ENCODE measurements at regions not wholly inside any gene's neighbourhood (a gene's known extent, or its start where the extent isn't known, plus 50 kb on each side); places are given as distances from the start of the nearest gene placed in this dataset.

GRCh38 chr9:134235366-134235765, 71.0 kb upstream of the RNU6ATAC start:
- Mint-ChIP-seq H3K27ac (no peak overlapping the region), H3K9me3 (no peaks in the 10 kb centered on the region), H3K4me3 (no peak overlapping the region), H3K27me3 (no peaks in the 10 kb centered on the region), H3K4me1 (no peaks in the 10 kb centered on the region), H3K36me3 (no peaks in the 10 kb centered on the region)

GRCh38 chr9:134236001-134236421, 71.6 kb upstream of the RNU6ATAC start:
- no peaks in the 10 kb centered on the region for H3K4me1 Mint-ChIP-seq
- no peaks in the 10 kb centered on the region for H3K36me3 Mint-ChIP-seq
- H3K9me3 Mint-ChIP-seq: no peaks in the 10 kb centered on the region
- no peak overlapping the region for H3K27ac Mint-ChIP-seq
- no peaks in the 10 kb centered on the region for H3K27me3 Mint-ChIP-seq
- H3K4me3 Mint-ChIP-seq: no peak overlapping the region

DNA sequence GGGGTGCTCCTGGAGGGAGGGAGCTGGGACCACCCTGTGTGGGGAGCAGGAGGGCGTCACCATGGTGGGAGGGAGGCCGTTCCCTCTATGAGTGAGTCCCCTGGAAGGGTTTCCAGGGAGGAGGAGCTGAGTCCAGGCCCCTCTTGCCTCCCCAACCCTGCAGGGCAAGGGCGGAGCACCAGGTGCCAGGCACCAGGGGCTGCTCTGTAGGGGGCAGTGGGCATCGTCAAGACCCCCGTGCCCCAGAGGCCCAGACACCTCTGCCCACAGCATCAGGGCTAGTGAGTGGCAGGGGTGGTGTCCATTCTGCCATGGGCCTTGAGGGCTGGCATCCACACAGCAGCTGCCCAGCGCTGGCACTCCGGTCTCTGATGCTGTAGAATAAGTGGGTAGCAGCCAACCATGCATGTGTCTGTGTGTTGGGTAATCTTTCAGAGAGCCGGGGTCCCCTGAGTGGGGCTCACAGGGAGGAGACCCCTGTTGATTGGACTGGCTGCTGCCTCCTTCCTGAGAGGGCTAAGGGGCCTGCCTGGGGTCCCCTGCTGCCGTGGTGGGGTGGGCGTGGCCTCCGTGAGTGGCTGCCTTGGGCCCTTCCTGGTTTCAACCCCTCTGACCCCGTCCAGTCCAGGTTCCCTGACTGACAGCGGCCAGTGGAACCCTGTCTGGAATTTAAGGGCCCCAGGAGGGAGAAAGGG, 72.7 kb upstream of the RNU6ATAC start:
- Mint-ChIP-seq H3K4me1 (no peaks in the 10 kb centered on the region), H3K27ac (no peak overlapping the region), H3K27me3 (no peaks in the 10 kb centered on the region), H3K4me3 (no peak overlapping the region), H3K9me3 (no peaks in the 10 kb centered on the region), H3K36me3 (no peaks in the 10 kb centered on the region)

GRCh38 chr9:134237630-134238265, 73.4 kb upstream of the RNU6ATAC start:
- H3K4me3 Mint-ChIP-seq: no peak overlapping the region
- H3K9me3 Mint-ChIP-seq: no peaks in the 10 kb centered on the region
- peak overlapping the region; percentile 41 for H3K27ac Mint-ChIP-seq
- no peaks in the 10 kb centered on the region for H3K27me3 Mint-ChIP-seq
- peaks cover 5% of the 10 kb centered on the region for H3K4me1 Mint-ChIP-seq
- H3K36me3 Mint-ChIP-seq: no peaks in the 10 kb centered on the region

- Mint-ChIP-seq H3K27ac (peak overlapping the region; percentile 65), H3K9me3 (no peaks in the 10 kb centered on the region), H3K4me1 (peaks cover 17% of the 10 kb centered on the region), H3K27me3 (no peaks in the 10 kb centered on the region), H3K4me3 (no peak overlapping the region), H3K36me3 (no peaks in the 10 kb centered on the region)
Observed at GRCh38 chr9:134239130-134239903, 75.0 kb upstream of the RNU6ATAC start.

GRCh38 chr9:134239939-134240338, 75.6 kb upstream of the RNU6ATAC start:
- Mint-ChIP-seq H3K27me3 (no peaks in the 10 kb centered on the region), H3K9me3 (no peaks in the 10 kb centered on the region), H3K4me3 (no peak overlapping the region), H3K4me1 (peaks cover 23% of the 10 kb centered on the region), H3K36me3 (no peaks in the 10 kb centered on the region), H3K27ac (no peak overlapping the region)

DNA sequence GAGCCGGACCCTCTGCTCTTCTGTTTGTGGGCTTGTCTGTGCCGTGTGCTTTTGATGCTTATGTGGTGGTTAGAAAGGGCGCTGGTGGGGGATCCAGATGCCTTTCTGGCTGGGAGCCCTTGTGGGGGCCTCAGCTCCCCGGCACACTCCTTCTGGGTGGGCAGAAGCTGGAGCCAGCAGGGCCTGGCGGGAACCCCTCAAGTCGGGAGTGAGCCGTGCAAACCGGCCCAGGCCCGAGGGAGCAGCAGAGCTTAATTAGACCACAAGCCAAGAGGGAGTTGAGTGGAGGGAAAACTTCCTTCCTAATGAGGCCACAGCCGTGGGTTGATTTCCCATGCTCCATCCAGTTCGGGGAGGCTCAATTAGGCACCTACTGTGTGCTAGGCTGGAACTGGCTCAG, 76.0 kb upstream of the RNU6ATAC start:
- no peak overlapping the region for H3K4me3 Mint-ChIP-seq
- no peaks in the 10 kb centered on the region for H3K9me3 Mint-ChIP-seq
- H3K27ac Mint-ChIP-seq: no peak overlapping the region
- H3K4me1 Mint-ChIP-seq: peaks cover 25% of the 10 kb centered on the region
- no peaks in the 10 kb centered on the region for H3K27me3 Mint-ChIP-seq
- H3K36me3 Mint-ChIP-seq: no peaks in the 10 kb centered on the region

DNA sequence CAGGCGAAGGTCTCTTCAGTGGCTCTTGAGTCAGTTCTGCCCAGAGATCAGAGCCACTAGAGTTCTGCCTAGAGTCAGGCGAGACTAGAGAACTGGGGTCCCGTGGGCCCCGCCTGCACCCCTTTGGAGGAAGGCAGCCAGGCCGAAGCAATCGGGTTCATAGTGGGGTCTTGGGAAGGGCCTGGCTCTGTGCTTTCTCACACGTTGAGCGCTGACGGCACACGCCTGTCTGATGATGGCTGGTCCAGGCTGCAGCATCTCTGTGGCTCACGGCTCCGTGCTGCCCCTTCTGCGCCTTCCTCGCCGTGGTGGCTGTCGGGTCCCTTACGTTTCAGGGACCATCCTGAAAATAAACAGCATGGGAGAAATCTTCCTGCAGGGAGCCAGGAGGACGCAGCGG, 78.3 kb upstream of the RNU6ATAC start:
- no peaks in the 10 kb centered on the region for H3K36me3 Mint-ChIP-seq
- peaks cover 25% of the 10 kb centered on the region for H3K4me1 Mint-ChIP-seq
- H3K27ac Mint-ChIP-seq: no peak overlapping the region
- no peaks in the 10 kb centered on the region for H3K27me3 Mint-ChIP-seq
- no peaks in the 10 kb centered on the region for H3K9me3 Mint-ChIP-seq
- H3K4me3 Mint-ChIP-seq: no peak overlapping the region

- no peaks in the 10 kb centered on the region for H3K27me3 Mint-ChIP-seq
- H3K9me3 Mint-ChIP-seq: no peaks in the 10 kb centered on the region
- H3K4me1 Mint-ChIP-seq: peaks cover 25% of the 10 kb centered on the region
- no peaks in the 10 kb centered on the region for H3K36me3 Mint-ChIP-seq
- peak overlapping the region; percentile 64 for H3K4me3 Mint-ChIP-seq
- peak overlapping the region; percentile 46 for H3K27ac Mint-ChIP-seq
Observed at GRCh38 chr9:134243778-134244467, 79.6 kb upstream of the RNU6ATAC start.

DNA sequence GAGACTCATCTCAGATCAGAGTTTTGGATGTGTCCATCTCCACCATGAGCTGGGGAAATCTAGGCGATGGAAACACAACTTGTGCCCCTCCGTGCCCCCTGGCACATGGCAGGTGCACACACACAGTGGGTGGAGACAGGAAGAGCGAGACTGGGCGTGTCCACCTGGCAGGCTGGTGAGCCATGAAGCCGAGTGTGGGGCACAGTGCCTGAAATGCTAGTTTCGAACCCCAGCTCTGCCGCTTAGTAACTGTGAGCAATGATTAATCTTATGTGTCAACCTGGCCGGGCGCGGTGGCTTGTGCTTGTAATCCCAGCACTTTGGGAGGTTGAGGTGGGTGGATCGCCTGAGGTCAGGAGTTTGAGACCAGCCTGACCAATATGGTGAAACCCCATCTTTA, 80.8 kb upstream of the RNU6ATAC start:
- Mint-ChIP-seq H3K27me3 (no peaks in the 10 kb centered on the region), H3K9me3 (no peaks in the 10 kb centered on the region), H3K4me1 (peaks cover 25% of the 10 kb centered on the region), H3K4me3 (no peak overlapping the region), H3K36me3 (no peaks in the 10 kb centered on the region), H3K27ac (no peak overlapping the region)

DNA sequence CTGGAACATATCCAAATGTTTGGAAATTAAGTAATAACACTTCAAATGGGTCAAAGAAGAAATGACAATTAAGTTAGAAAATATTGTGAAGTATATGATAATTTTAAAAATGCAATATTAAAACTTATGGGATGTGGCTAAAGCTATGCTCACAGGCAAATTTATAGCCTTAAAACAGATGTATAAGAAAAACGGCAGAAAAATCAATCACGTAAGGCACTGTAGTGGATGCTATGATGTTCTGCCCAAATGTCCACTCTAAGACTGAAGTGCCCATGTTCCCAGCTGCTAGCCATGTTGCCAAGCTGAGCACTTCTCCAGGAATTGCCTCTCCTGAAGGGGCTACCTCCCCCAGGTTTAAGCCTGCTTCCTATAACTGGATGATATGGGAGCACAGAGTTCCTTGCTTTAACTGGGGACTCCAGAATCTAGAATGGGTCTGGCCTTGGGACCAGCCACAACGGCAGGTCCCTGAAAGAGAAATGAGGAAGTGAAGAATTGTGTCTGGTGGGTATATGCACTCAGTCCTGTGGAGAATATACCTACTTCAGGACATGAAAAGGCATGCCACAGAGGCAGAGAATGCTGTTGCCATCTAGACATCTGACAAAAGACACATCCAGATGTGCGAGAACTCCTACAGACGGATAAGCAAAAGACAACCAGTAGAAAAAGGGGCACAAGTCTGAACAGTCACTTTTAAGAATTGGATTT, 78.2 kb upstream of the RXRA start:
- Mint-ChIP-seq H3K27ac (no peak overlapping the region), H3K4me3 (no peak overlapping the region), H3K9me3 (no peaks in the 10 kb centered on the region), H3K4me1 (peaks cover 18% of the 10 kb centered on the region), H3K27me3 (no peaks in the 10 kb centered on the region), H3K36me3 (no peaks in the 10 kb centered on the region)

- Mint-ChIP-seq H3K4me3 (no peak overlapping the region), H3K27ac (no peak overlapping the region), H3K36me3 (no peaks in the 10 kb centered on the region), H3K9me3 (no peaks in the 10 kb centered on the region), H3K27me3 (no peaks in the 10 kb centered on the region), H3K4me1 (no peaks in the 10 kb centered on the region)
Observed at GRCh38 chr9:134251296-134252069, 74.8 kb upstream of the RXRA start.

DNA sequence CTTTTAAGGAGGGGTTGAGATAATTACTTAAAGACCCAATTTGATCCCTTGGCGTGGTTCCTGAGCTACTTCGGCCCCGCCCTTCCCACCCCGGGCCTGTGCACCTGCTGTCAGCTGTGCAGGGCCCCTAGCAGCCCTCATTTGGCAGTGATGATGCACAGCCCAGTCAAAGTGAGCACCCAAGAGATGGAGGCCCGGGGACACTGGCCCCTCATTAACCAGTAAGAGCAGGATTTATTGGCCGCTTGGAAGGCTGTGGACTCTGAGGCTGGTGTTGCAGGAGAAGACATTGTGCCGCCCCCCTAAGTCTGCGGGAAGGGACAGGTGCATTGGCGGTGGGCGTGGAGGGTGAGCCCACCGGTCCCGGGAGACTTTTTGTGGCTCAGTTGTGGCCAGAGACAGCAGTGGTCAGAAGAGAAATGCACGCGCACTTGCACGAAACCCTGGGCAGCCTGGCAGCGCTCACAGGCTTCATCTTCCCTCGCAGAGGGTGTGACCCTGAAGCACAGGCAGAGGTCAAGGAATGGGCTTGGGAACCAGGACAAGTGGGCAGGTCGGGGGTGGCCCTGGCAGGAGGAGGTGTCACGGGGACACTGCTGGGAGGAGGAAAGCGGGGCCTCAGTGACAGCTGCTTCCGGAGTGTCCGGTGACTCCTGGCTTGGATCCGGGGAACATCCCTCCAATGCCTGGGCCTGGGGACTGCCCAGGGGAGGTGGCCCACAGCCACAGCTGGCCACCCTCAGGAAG, 74.0 kb upstream of the RXRA start:
- no peaks in the 10 kb centered on the region for H3K27me3 Mint-ChIP-seq
- no peaks in the 10 kb centered on the region for H3K4me1 Mint-ChIP-seq
- no peaks in the 10 kb centered on the region for H3K36me3 Mint-ChIP-seq
- no peak overlapping the region for H3K27ac Mint-ChIP-seq
- H3K4me3 Mint-ChIP-seq: no peak overlapping the region
- H3K9me3 Mint-ChIP-seq: no peaks in the 10 kb centered on the region

GRCh38 chr9:134253606-134254205, 72.5 kb upstream of the RXRA start:
- H3K4me1 Mint-ChIP-seq: no peaks in the 10 kb centered on the region
- H3K9me3 Mint-ChIP-seq: no peaks in the 10 kb centered on the region
- no peak overlapping the region for H3K4me3 Mint-ChIP-seq
- no peaks in the 10 kb centered on the region for H3K36me3 Mint-ChIP-seq
- H3K27ac Mint-ChIP-seq: peak overlapping the region; percentile 56
- H3K27me3 Mint-ChIP-seq: no peaks in the 10 kb centered on the region
